ENCODE measurements at regions not wholly inside any gene's neighbourhood (a gene's known extent, or its start where the extent isn't known, plus 50 kb on each side); places are given as distances from the start of the nearest gene placed in this dataset.

GRCh38 chr2:138336146-138336545 is 165.4 kb upstream of the SPOPL start:
- TF ChIP-seq CTCF (IDR thresholded peaks at IDR 0.05) (no peak), POLR2A (IDR thresholded peaks at IDR 0.05) (no peak)
- Histone ChIP-seq H3K4me1 (no peaks in the 10 kb centered on the region), H3K4me3 (no peak overlapping the region), H3K27me3 (no peaks in the 10 kb centered on the region), H3K9me3 (no peaks in the 10 kb centered on the region), H3K36me3 (no peaks in the 10 kb centered on the region), H3K27ac (no peak overlapping the region)
- no peak for DNase-seq

- TF ChIP-seq POLR2A (IDR thresholded peaks at IDR 0.05) (no peak), CTCF (IDR thresholded peaks at IDR 0.05) (no peak)
- Histone ChIP-seq H3K9me3 (no peaks in the 10 kb centered on the region), H3K27me3 (no peaks in the 10 kb centered on the region), H3K36me3 (no peaks in the 10 kb centered on the region), H3K4me1 (no peaks in the 10 kb centered on the region), H3K27ac (no peak overlapping the region), H3K4me3 (no peak overlapping the region)
- DNase-seq = no peak
Observed at GRCh38 chr2:138355244-138355643, 146.3 kb upstream of the SPOPL start.

- Histone ChIP-seq H3K4me1 (no peaks in the 10 kb centered on the region), H3K4me3 (no peak overlapping the region), H3K36me3 (no peaks in the 10 kb centered on the region), H3K27me3 (no peaks in the 10 kb centered on the region), H3K9me3 (no peaks in the 10 kb centered on the region), H3K27ac (no peak overlapping the region)
- no peak for TF ChIP-seq POLR2A (IDR thresholded peaks at IDR 0.05)
- no peak for TF ChIP-seq CTCF (IDR thresholded peaks at IDR 0.05)
- DNase-seq = no peak
Observed at GRCh38 chr2:138356178-138356577, 145.4 kb upstream of the SPOPL start.

GRCh38 chr2:138359532-138359931 is 142.0 kb upstream of the SPOPL start:
- Histone ChIP-seq H3K27ac (no peak overlapping the region), H3K27me3 (no peaks in the 10 kb centered on the region), H3K9me3 (no peaks in the 10 kb centered on the region), H3K4me1 (no peaks in the 10 kb centered on the region), H3K36me3 (no peaks in the 10 kb centered on the region), H3K4me3 (no peak overlapping the region)
- TF ChIP-seq POLR2A (IDR thresholded peaks at IDR 0.05) (no peak), CTCF (IDR thresholded peaks at IDR 0.05) (no peak)
- no peak for DNase-seq

GRCh38 chr2:138364554-138365162 is 136.9 kb upstream of the SPOPL start:
- Histone ChIP-seq H3K27ac (no peak overlapping the region), H3K9me3 (no peaks in the 10 kb centered on the region), H3K4me1 (no peaks in the 10 kb centered on the region), H3K27me3 (no peaks in the 10 kb centered on the region), H3K36me3 (no peaks in the 10 kb centered on the region), H3K4me3 (no peak overlapping the region)
- TF ChIP-seq CTCF (IDR thresholded peaks at IDR 0.05) (no peak), POLR2A (IDR thresholded peaks at IDR 0.05) (no peak)
- no peak for DNase-seq

- TF ChIP-seq POLR2A (IDR thresholded peaks at IDR 0.05) (no peak), CTCF (IDR thresholded peaks at IDR 0.05) (no peak)
- no peak overlapping the region for H3K27ac ChIP-seq
- H3K9me3 ChIP-seq = no peaks in the 10 kb centered on the region
- no peak overlapping the region for H3K4me3 ChIP-seq
- no peak for DNase-seq
- no peaks in the 10 kb centered on the region for H3K27me3 ChIP-seq
- no peaks in the 10 kb centered on the region for H3K36me3 ChIP-seq
- no peaks in the 10 kb centered on the region for H3K4me1 ChIP-seq
Observed at GRCh38 chr2:138365581-138365980, 136.0 kb upstream of the SPOPL start.

Measured in Peyer's patch (tissue), 4 donors.